ENCODE measurements at regions not wholly inside any gene's neighbourhood (a gene's known extent, or its start where the extent isn't known, plus 50 kb on each side); places are given as distances from the start of the nearest gene placed in this dataset.

GRCh38 chrX:17292111-17292527, 82.9 kb upstream of the NHS start:
- Histone ChIP-seq H3K9me3 (ENCODE audit: control insufficient read depth, insufficient read depth, low read length) (no peaks in the 10 kb centered on the region), H3K27me3 (ENCODE audit: control insufficient read depth, insufficient read depth, low read length) (no peaks in the 10 kb centered on the region; the same call in 1 of the 2 replicates), H3K4me3 (ENCODE audit: low read depth, low read length) (no peak overlapping the region; the same call in 1 of the 2 replicates), H3K9ac (ENCODE audit: low read depth, low read length) (no peak overlapping the region), H3K4me1 (ENCODE audit: control insufficient read depth, insufficient read depth, low read length) (peaks cover 15% of the 10 kb centered on the region), H3K27ac (ENCODE audit: low read depth, low read length) (peak overlapping the region; percentile 51), H3K36me3 (ENCODE audit: control insufficient read depth, insufficient read depth, low read length) (no peaks in the 10 kb centered on the region)

- Histone ChIP-seq H3K27ac (ENCODE audit: low read depth, low read length) (no peak overlapping the region), H3K4me1 (ENCODE audit: control insufficient read depth, insufficient read depth, low read length) (peaks cover 15% of the 10 kb centered on the region), H3K9me3 (ENCODE audit: control insufficient read depth, insufficient read depth, low read length) (no peaks in the 10 kb centered on the region), H3K27me3 (ENCODE audit: control insufficient read depth, insufficient read depth, low read length) (no peaks in the 10 kb centered on the region; the same call in 1 of the 2 replicates), H3K4me3 (ENCODE audit: low read depth, low read length) (no peak overlapping the region), H3K36me3 (ENCODE audit: control insufficient read depth, insufficient read depth, low read length) (no peaks in the 10 kb centered on the region), H3K9ac (ENCODE audit: low read depth, low read length) (no peak overlapping the region)
These were observed 80.4 kb upstream of the NHS start for GRCh38 chrX:17294561-17294960.

DNA sequence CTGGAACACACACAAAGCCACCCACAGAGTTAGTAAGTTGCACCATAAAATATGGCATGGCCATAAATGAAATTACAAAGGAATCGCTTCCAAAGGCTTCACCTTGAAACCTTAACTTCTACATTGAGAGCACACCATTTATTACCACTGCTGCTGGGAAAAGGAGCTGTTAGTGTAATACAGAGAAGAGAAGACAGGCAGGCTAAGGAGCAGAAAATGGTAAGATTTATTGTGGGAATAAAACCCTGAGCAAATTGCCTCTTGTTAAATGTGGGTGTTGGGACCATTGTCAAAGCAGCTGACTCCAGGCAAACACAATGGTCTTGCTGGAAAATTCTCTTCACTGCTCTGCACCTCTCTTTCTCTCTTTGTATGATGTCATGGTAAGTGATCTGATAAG, 79.2 kb upstream of the NHS start:
- Histone ChIP-seq H3K27me3 (ENCODE audit: control insufficient read depth, insufficient read depth, low read length) (no peaks in the 10 kb centered on the region; the same call in 1 of the 2 replicates), H3K4me3 (ENCODE audit: low read depth, low read length) (no peak overlapping the region), H3K27ac (ENCODE audit: low read depth, low read length) (no peak overlapping the region), H3K4me1 (ENCODE audit: control insufficient read depth, insufficient read depth, low read length) (peaks cover 15% of the 10 kb centered on the region), H3K36me3 (ENCODE audit: control insufficient read depth, insufficient read depth, low read length) (no peaks in the 10 kb centered on the region), H3K9ac (ENCODE audit: low read depth, low read length) (no peak overlapping the region), H3K9me3 (ENCODE audit: control insufficient read depth, insufficient read depth, low read length) (no peaks in the 10 kb centered on the region)

GRCh38 chrX:17298564-17298963, 76.4 kb upstream of the NHS start:
- Histone ChIP-seq H3K27me3 (ENCODE audit: control insufficient read depth, insufficient read depth, low read length) (no peaks in the 10 kb centered on the region; the same call in 1 of the 2 replicates), H3K9me3 (ENCODE audit: control insufficient read depth, insufficient read depth, low read length) (no peaks in the 10 kb centered on the region), H3K4me3 (ENCODE audit: low read depth, low read length) (no peak overlapping the region), H3K27ac (ENCODE audit: low read depth, low read length) (no peak overlapping the region), H3K4me1 (ENCODE audit: control insufficient read depth, insufficient read depth, low read length) (no peaks in the 10 kb centered on the region), H3K9ac (ENCODE audit: low read depth, low read length) (no peak overlapping the region), H3K36me3 (ENCODE audit: control insufficient read depth, insufficient read depth, low read length) (no peaks in the 10 kb centered on the region)

GRCh38 chrX:17299206-17299605, 75.8 kb upstream of the NHS start:
- Histone ChIP-seq H3K36me3 (ENCODE audit: control insufficient read depth, insufficient read depth, low read length) (no peaks in the 10 kb centered on the region), H3K27ac (ENCODE audit: low read depth, low read length) (no peak overlapping the region), H3K9ac (ENCODE audit: low read depth, low read length) (no peak overlapping the region), H3K4me1 (ENCODE audit: control insufficient read depth, insufficient read depth, low read length) (no peaks in the 10 kb centered on the region), H3K27me3 (ENCODE audit: control insufficient read depth, insufficient read depth, low read length) (no peaks in the 10 kb centered on the region; the same call in 1 of the 2 replicates), H3K9me3 (ENCODE audit: control insufficient read depth, insufficient read depth, low read length) (no peaks in the 10 kb centered on the region), H3K4me3 (ENCODE audit: low read depth, low read length) (no peak overlapping the region)

GRCh38 chrX:17323397-17323796, 51.6 kb upstream of the NHS start:
- H3K4me3 ChIP-seq (ENCODE audit: low read depth, low read length) = no peak overlapping the region
- H3K4me1 ChIP-seq (ENCODE audit: control insufficient read depth, insufficient read depth, low read length) = no peaks in the 10 kb centered on the region
- no peaks in the 10 kb centered on the region for H3K36me3 ChIP-seq (ENCODE audit: control insufficient read depth, insufficient read depth, low read length)
- H3K27ac ChIP-seq (ENCODE audit: low read depth, low read length) = no peak overlapping the region
- no peaks in the 10 kb centered on the region for H3K9me3 ChIP-seq (ENCODE audit: control insufficient read depth, insufficient read depth, low read length)
- no peak overlapping the region for H3K9ac ChIP-seq (ENCODE audit: low read depth, low read length)
- no peaks in the 10 kb centered on the region for H3K27me3 ChIP-seq (ENCODE audit: control insufficient read depth, insufficient read depth, low read length)

All from HUES48 (cell line).